GM19240 (cell line): ENCODE measurements at regions not wholly inside any gene's neighbourhood (a gene's known extent, or its start where the extent isn't known, plus 50 kb on each side); places are given as distances from the start of the nearest gene placed in this dataset.

Source experiments
- DNase-seq: peaks from one replicate; pipeline ENCODE4 v3.0.0; 2011; ENCODE audit warnings: low spot score; ENCODE audit not compliant: insufficient read length

GRCh38 chr3:150218841-150219240 is 189.3 kb upstream of the TSC22D2 start:
- DNase-seq: no peak

- DNase-seq: no peak
Measured at GRCh38 chr3:150218236-150218635, 189.9 kb upstream of the TSC22D2 start.

- DNase-seq: no peak
Measured at GRCh38 chr3:150217691-150218090, 190.4 kb upstream of the TSC22D2 start.

- DNase-seq: no peak
Measured at GRCh38 chr3:150216866-150217600, 191.1 kb upstream of the TSC22D2 start.

GRCh38 chr3:150216041-150216811 is 191.9 kb upstream of the TSC22D2 start:
- no peak for DNase-seq

- DNase-seq: no peak
Measured at GRCh38 chr3:150215616-150216015, 192.5 kb upstream of the TSC22D2 start.

- DNase-seq: no peak
Measured at GRCh38 chr3:150213577-150213976, 194.5 kb upstream of the TSC22D2 start.

GRCh38 chr3:150210461-150211110 is 197.5 kb upstream of the TSC22D2 start:
- DNase-seq: no peak

- DNase-seq: no peak
Measured at GRCh38 chr3:150203273-150203672, 204.8 kb upstream of the TSC22D2 start.

GRCh38 chr3:150202711-150203110 is 205.4 kb upstream of the TSC22D2 start:
- no peak for DNase-seq

GRCh38 chr3:150194957-150195356 is 213.1 kb upstream of the TSC22D2 start:
- DNase-seq: no peak

- DNase-seq: no peak
Measured at GRCh38 chr3:150194513-150194912, 213.6 kb upstream of the TSC22D2 start.

GRCh38 chr3:150184426-150185071 is 213.9 kb upstream of the PFN2 start:
- no peak for DNase-seq

- peak; percentile 24 for DNase-seq
Measured at GRCh38 chr3:150183678-150184425, 213.2 kb upstream of the PFN2 start.

GRCh38 chr3:150180334-150180733 is 209.6 kb upstream of the PFN2 start:
- no peak for DNase-seq

GRCh38 chr3:150179330-150179729 is 208.6 kb upstream of the PFN2 start:
- no peak for DNase-seq

GRCh38 chr3:150177673-150178381 is 207.1 kb upstream of the PFN2 start:
- DNase-seq: no peak

- DNase-seq: no peak
Measured at GRCh38 chr3:150174179-150174578, 203.5 kb upstream of the PFN2 start.

- DNase-seq: no peak
Measured at GRCh38 chr3:150172356-150172755, 201.7 kb upstream of the PFN2 start.

GRCh38 chr3:150170852-150171520 is 200.3 kb upstream of the PFN2 start:
- DNase-seq: no peak
